BLaER1 (cell line): ENCODE measurements at regions not wholly inside any gene's neighbourhood (a gene's known extent, or its start where the extent isn't known, plus 50 kb on each side); places are given as distances from the start of the nearest gene placed in this dataset.

Source experiments
- H3K27ac ChIP-seq: shearing (Covaris generic); formaldehyde crosslinking; 2 replicates; pipeline ENCODE4 v1.8.1; 2022
- H3K27me3 ChIP-seq: shearing (Covaris generic); formaldehyde crosslinking; 2 replicates; pipeline ENCODE4 v1.8.1; 2022
- H3K36me3 ChIP-seq: shearing (Covaris generic); formaldehyde crosslinking; 2 replicates; pipeline ENCODE4 v1.8.1; 2022
- H3K4me1 ChIP-seq: shearing (Covaris generic); formaldehyde crosslinking; 2 replicates; pipeline ENCODE4 v1.8.1; 2022
- H3K4me2 ChIP-seq: shearing (Covaris generic); formaldehyde crosslinking; 2 replicates; pipeline ENCODE4 v1.8.1; 2022
- H3K4me3 ChIP-seq: shearing (Covaris generic); formaldehyde crosslinking; 2 replicates; pipeline ENCODE4 v1.8.1; 2022
- H3K9ac ChIP-seq: shearing (Covaris generic); formaldehyde crosslinking; 2 replicates; pipeline ENCODE4 v1.8.1; 2022
- H3K9me3 ChIP-seq: shearing (Covaris generic); formaldehyde crosslinking; 2 replicates; pipeline ENCODE4 v1.8.1; 2022
- H4K20me1 ChIP-seq: shearing (Covaris generic); formaldehyde crosslinking; 2 replicates; pipeline ENCODE4 v1.8.1; 2022
- Cebpa-rat ChIP-seq: shearing (Covaris generic); IDR thresholded peaks from 2 replicates; pipeline ENCODE4 v1.8.1; 2022

DNA sequence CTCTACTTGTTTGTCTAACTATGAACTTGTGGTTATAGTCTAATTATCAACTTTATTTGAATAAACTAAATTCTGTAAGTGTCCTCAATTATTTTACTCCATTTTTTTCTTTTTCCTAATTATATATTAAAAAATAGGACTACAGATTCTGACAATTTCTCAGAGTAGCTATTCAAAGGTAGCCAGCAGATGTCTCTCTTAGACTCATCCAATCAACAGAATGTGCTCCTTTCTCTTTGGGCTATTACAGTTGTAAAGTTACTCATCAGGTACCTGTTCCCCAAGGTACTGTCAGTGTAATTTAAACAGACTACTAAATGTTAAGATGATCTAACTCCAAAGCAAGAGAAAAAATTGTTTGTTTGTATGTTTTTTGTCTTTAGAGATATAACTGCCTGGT is 248.6 kb downstream of the PCDH18 start:
- H3K4me3 ChIP-seq: no peak overlapping the region
- no peaks in the 10 kb centered on the region for H3K27me3 ChIP-seq
- no peaks in the 10 kb centered on the region for H3K9me3 ChIP-seq
- H3K36me3 ChIP-seq: no peaks in the 10 kb centered on the region
- no peak overlapping the region for H3K27ac ChIP-seq
- no peak overlapping the region for H3K9ac ChIP-seq
- no peaks in the 10 kb centered on the region for H3K4me1 ChIP-seq
- no peaks in the 10 kb centered on the region for H4K20me1 ChIP-seq
- TF ChIP-seq Cebpa-rat: no peak
- no peak overlapping the region for H3K4me2 ChIP-seq

DNA sequence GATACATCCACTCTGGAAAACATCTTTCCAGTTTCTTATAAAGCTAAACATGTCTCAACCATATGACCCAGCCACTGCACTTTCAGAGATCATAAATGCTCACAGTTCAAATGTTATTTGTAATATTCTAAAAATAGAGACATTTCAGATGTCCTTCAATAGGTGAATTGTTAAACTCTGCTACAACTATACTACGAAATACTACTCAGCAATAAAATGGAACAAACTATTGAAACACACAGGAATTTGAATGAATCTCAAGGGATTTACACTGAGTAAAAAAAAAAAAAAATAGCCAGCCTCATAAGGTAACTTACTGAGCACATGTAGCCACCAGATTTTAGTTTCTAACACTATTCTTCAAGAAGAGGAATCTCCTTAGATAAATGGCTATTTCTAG is 253.9 kb downstream of the PCDH18 start:
- Histone ChIP-seq H3K4me3 (no peak overlapping the region), H4K20me1 (no peaks in the 10 kb centered on the region)

DNA sequence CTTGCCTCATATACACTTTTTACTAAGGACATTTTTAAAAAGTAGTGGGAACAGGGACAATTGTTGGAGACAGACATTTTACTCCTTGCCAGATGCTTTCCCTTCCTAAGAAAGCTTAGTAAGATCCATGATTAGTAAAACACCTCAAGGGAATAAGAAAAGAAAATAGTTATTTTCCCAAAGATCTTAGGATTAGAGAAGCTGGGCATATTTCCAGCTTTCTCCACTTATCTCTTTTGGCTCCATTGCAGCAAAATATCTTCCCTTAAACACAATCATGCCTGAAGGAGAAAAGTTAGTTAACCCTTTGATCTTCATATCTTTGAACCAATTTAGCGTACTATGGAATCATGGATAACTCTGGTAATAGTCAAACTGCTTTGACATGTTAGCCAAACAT is 257.9 kb downstream of the PCDH18 start:
- Histone ChIP-seq H3K36me3 (no peaks in the 10 kb centered on the region), H3K4me2 (no peak overlapping the region), H3K27me3 (no peaks in the 10 kb centered on the region), H4K20me1 (no peaks in the 10 kb centered on the region), H3K4me1 (no peaks in the 10 kb centered on the region), H3K27ac (no peak overlapping the region), H3K4me3 (no peak overlapping the region), H3K9ac (no peak overlapping the region), H3K9me3 (no peaks in the 10 kb centered on the region)
- TF ChIP-seq Cebpa-rat: no peak

More for the DNA sequence above, 253.9 kb downstream of the PCDH18 start:
- no peak overlapping the region for H3K27ac ChIP-seq
- no peak overlapping the region for H3K9ac ChIP-seq
- no peaks in the 10 kb centered on the region for H3K4me1 ChIP-seq
- H3K36me3 ChIP-seq: no peaks in the 10 kb centered on the region
- H3K9me3 ChIP-seq: no peaks in the 10 kb centered on the region
- TF ChIP-seq Cebpa-rat: no peak
- no peak overlapping the region for H3K4me2 ChIP-seq
- H3K27me3 ChIP-seq: no peaks in the 10 kb centered on the region

DNA sequence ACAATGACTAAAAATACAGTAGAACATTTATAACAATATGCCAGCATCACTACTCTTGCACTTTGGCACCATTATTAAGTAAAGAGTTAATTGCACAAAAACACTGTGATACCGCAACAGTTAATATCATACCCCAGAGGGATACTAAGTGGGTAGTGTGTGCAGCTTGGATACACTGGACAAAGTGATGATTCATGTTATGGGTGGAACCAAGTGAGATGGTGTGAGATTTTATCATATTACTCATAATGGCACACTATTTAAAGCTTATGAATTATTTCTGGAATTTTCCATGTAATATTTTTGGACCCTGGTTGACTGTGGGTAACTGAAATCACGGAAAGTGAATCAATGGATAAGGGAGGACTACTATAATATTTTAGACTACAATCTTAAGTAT is 265.3 kb downstream of the PCDH18 start:
- H3K27me3 ChIP-seq: no peaks in the 10 kb centered on the region
- no peak overlapping the region for H3K4me3 ChIP-seq
- no peaks in the 10 kb centered on the region for H3K4me1 ChIP-seq
- no peaks in the 10 kb centered on the region for H3K36me3 ChIP-seq
- no peaks in the 10 kb centered on the region for H3K9me3 ChIP-seq
- H3K4me2 ChIP-seq: no peak overlapping the region
- no peak for TF ChIP-seq Cebpa-rat
- H3K27ac ChIP-seq: no peak overlapping the region
- H3K9ac ChIP-seq: no peak overlapping the region
- no peaks in the 10 kb centered on the region for H4K20me1 ChIP-seq

DNA sequence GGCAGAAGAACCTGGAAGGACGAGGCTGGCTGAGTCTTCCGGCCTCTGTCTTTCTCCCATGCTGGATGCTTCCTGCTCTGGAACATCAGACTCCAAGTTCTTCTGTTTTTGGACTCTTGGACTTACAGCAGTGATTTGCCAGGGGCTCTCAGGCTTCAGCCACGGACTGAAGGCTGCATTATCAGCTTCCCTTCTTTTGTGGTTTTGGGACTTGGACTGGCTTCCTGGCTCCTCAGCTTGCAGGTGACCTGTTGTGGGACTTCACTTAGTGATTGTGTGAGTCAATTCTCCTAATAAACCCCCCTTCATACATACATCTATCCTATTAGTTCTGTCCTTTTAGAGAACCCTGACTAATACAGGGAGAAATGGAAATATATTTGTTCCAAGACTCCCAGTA is 265.8 kb downstream of the PCDH18 start:
- no peaks in the 10 kb centered on the region for H3K4me1 ChIP-seq
- no peak overlapping the region for H3K9ac ChIP-seq
- no peak overlapping the region for H3K27ac ChIP-seq
- H3K36me3 ChIP-seq: no peaks in the 10 kb centered on the region
- no peaks in the 10 kb centered on the region for H4K20me1 ChIP-seq
- no peaks in the 10 kb centered on the region for H3K27me3 ChIP-seq
- H3K4me2 ChIP-seq: no peak overlapping the region
- no peak for TF ChIP-seq Cebpa-rat
- no peaks in the 10 kb centered on the region for H3K9me3 ChIP-seq
- no peak overlapping the region for H3K4me3 ChIP-seq

DNA sequence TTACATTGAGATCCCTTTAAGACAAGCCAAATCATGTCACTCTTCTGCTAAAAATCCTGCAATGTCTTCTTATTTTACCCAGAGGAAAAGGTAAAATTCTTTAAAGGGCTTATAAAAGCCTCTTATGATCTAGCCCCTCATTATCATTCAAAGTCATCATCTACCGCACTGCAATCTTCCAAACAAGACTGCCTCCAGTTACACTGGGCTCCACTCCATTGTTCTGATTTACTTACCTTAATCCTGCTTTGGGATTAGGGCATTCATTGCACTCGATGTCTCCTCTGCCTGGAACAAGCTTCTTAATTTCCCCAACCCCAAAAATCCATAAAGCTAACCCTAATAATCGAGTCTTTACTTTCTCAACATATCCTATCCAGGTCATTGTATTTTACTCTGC is 269.1 kb downstream of the PCDH18 start:
- Histone ChIP-seq H3K27me3 (no peaks in the 10 kb centered on the region), H3K27ac (no peak overlapping the region), H4K20me1 (no peaks in the 10 kb centered on the region), H3K9me3 (no peaks in the 10 kb centered on the region), H3K9ac (no peak overlapping the region), H3K4me1 (no peaks in the 10 kb centered on the region), H3K4me3 (no peak overlapping the region), H3K36me3 (no peaks in the 10 kb centered on the region), H3K4me2 (no peak overlapping the region)
- TF ChIP-seq Cebpa-rat: no peak

DNA sequence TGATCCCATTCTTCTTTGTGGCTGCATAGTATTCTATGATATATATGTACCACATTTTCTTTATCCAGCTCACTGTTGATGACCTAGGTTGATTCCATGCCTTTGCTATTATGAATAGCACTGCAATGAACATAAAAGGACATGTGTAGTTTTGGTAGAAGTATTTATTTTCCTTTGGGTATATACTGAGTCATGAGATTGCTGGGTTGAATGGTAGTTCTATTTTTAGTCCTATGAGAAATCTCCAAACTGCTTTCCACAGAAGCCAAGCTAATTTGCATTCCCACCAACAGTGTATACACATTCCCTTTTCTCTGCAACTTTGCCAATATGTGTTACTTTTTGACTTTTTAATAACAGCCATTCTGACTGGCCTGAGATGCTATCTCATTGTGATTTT is 278.3 kb downstream of the PCDH18 start:
- Histone ChIP-seq H3K4me2 (no peak overlapping the region), H3K4me1 (no peaks in the 10 kb centered on the region)
- TF ChIP-seq Cebpa-rat: no peak

DNA sequence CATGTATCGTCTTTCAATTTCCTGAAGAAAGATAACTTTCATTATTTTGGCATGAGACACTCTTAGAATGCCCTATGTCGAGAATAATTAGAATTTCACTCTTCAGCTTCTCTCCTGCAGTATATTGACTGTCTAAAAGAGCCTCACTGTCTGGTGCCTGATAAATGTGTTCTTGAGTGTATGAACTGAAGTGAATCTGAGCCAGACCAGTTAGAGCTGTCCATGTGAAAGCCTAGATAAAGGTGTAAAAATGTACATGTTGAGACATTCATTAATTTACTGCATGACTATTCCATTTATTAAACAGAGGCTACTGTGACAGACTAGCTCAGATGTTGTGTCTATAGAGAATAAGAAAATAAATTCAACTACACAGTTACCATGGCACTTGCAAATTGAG is 283.2 kb downstream of the PCDH18 start:
- Histone ChIP-seq H3K4me3 (no peak overlapping the region), H3K27me3 (no peaks in the 10 kb centered on the region), H3K9me3 (no peaks in the 10 kb centered on the region), H3K4me1 (peaks cover 7% of the 10 kb centered on the region), H3K27ac (no peak overlapping the region), H3K4me2 (no peak overlapping the region), H3K36me3 (no peaks in the 10 kb centered on the region), H3K9ac (no peak overlapping the region), H4K20me1 (no peaks in the 10 kb centered on the region)
- no peak for TF ChIP-seq Cebpa-rat

More for the DNA sequence above, 278.3 kb downstream of the PCDH18 start:
- Histone ChIP-seq H3K27ac (no peak overlapping the region), H3K9ac (no peak overlapping the region), H3K9me3 (peaks cover 6% of the 10 kb centered on the region), H4K20me1 (no peaks in the 10 kb centered on the region), H3K36me3 (no peaks in the 10 kb centered on the region), H3K27me3 (no peaks in the 10 kb centered on the region), H3K4me3 (no peak overlapping the region)

DNA sequence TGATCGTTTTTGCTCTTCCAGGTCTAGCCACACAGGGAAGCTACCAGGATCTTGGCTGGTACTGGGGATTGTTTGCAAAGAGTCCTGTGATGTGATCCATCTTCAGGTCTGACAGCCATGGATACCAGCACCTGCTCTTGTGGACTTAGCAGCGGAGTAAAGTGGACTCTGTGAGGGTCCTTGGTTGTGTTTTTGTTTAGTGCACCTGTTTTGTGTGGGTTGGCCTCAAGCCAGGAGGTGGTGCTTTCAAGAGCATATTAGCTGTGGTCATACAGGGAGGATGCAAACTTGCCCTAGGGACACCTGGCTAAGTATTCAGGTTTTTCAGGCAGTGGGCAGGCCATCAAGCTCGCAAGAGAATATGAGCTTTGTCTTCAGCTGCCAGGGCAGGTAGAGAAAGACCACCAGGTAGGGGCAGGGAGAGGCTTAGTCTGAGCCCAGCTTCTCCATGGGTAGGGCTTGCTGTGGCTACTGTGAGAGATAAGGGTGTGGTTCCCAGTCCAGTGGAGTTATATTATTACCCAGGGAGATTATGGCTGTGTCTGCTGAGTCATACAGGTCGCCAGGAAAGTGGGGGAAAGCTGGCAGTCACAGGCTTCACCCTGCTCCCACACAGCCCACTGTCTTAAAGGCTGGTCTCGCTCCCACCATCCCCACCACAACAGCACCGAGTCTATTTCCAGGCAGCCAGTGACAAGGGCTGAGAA is 293.7 kb downstream of the PCDH18 start:
- Histone ChIP-seq H3K9me3 (no peaks in the 10 kb centered on the region), H3K27me3 (no peaks in the 10 kb centered on the region), H3K36me3 (no peaks in the 10 kb centered on the region), H3K4me2 (no peak overlapping the region), H3K9ac (no peak overlapping the region), H3K4me1 (no peaks in the 10 kb centered on the region), H3K27ac (no peak overlapping the region), H4K20me1 (no peaks in the 10 kb centered on the region), H3K4me3 (no peak overlapping the region)
- no peak for TF ChIP-seq Cebpa-rat

DNA sequence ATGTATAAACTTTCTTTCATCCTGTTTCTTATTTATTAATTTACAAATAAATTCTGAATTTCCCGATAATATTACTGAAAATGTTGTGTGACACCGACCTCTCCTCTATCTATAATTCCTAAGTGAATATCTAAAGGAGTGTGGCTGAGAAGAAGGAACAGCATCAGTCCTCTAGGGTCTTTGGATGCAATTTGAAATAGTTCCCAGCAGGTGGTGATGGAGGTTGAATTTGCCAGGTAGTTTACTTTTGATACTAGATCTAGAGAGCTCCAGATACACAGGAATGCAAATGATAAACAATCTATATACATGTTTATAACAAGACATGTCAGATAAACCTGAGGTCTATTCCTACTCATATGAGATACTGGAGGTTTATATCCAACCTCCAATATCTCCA is 305.4 kb downstream of the PCDH18 start:
- Histone ChIP-seq H3K36me3 (no peaks in the 10 kb centered on the region), H3K27ac (no peak overlapping the region), H4K20me1 (no peaks in the 10 kb centered on the region), H3K4me3 (no peak overlapping the region), H3K9me3 (peaks cover 4% of the 10 kb centered on the region; the same call in 1 of the 2 replicates), H3K27me3 (no peaks in the 10 kb centered on the region), H3K4me2 (no peak overlapping the region), H3K4me1 (no peaks in the 10 kb centered on the region), H3K9ac (no peak overlapping the region)
- TF ChIP-seq Cebpa-rat: no peak

DNA sequence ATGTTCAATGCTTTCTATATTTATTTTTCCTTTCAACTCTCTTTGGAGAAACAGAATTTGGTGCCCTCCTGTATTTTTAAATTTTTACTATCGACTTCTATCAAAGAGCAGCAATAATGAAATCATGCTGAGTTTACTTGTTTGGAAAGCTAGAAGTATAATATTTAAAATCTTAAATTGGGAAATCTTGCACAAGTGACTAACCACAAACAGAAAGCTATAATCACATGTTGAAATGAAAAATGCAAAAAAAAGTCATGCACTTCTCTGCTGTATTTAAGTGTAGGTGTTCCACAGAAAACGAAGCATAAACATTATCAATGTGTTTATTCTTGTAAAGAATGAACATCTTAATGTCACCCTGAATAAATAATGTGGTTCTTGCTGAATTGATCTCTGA is 306.1 kb downstream of the PCDH18 start:
- Histone ChIP-seq H3K9me3 (peaks cover 4% of the 10 kb centered on the region; the same call in 1 of the 2 replicates), H3K9ac (no peak overlapping the region), H3K4me1 (no peaks in the 10 kb centered on the region), H3K36me3 (no peaks in the 10 kb centered on the region), H4K20me1 (no peaks in the 10 kb centered on the region), H3K4me3 (no peak overlapping the region), H3K4me2 (no peak overlapping the region), H3K27me3 (no peaks in the 10 kb centered on the region), H3K27ac (no peak overlapping the region)
- TF ChIP-seq Cebpa-rat: no peak
